ENCODE measurements at regions not wholly inside any gene's neighbourhood (a gene's known extent, or its start where the extent isn't known, plus 50 kb on each side); places are given as distances from the start of the nearest gene placed in this dataset.
A peak's percentile ranks its signal among the peaks of the same experiment; 100 is the strongest.

DNA sequence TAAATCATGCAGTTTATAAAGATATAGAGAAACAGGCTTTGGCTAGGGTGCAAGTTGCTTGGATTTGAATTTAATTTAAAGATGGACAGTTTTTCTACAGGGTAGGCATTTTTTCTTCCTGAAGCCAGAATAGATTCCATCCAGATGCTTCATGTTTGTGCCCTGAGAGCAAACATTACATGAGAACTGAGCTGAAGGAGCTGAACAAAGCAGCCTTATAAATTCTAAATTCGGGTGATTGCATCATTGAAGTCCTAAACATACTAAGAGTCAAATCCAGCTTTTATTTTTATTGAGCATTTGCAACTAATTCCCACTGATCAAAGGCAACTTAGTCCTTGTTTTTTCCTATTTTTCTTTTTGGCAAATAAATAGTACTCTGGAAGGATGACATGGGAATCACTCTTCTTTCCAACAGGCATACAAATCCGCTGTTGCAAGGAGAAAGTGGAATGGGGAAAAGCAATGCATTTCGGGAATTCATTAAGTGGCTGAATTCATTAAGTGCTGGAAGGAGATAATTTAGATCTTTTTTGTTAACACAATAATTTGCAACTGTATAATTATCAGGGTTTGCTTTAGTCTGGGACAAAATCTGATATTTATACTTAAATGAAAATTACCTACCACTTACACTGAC is 828.0 kb downstream of the SLC4A3 start:
- no peak for DNase-seq (ENCODE audit: low read depth)
- TF ChIP-seq, protein P1, sequence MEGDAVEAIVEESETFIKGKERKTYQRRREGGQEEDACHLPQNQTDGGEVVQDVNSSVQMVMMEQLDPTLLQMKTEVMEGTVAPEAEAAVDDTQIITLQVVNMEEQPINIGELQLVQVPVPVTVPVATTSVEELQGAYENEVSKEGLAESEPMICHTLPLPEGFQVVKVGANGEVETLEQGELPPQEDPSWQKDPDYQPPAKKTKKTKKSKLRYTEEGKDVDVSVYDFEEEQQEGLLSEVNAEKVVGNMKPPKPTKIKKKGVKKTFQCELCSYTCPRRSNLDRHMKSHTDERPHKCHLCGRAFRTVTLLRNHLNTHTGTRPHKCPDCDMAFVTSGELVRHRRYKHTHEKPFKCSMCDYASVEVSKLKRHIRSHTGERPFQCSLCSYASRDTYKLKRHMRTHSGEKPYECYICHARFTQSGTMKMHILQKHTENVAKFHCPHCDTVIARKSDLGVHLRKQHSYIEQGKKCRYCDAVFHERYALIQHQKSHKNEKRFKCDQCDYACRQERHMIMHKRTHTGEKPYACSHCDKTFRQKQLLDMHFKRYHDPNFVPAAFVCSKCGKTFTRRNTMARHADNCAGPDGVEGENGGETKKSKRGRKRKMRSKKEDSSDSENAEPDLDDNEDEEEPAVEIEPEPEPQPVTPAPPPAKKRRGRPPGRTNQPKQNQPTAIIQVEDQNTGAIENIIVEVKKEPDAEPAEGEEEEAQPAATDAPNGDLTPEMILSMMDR (IDR thresholded peaks at IDR 0.05; ENCODE audit: low read depth, low read length, missing control alignments): no peak
- H3K4me3 ChIP-seq (ENCODE audit: low read depth, low read length): no peak overlapping the region

DNA sequence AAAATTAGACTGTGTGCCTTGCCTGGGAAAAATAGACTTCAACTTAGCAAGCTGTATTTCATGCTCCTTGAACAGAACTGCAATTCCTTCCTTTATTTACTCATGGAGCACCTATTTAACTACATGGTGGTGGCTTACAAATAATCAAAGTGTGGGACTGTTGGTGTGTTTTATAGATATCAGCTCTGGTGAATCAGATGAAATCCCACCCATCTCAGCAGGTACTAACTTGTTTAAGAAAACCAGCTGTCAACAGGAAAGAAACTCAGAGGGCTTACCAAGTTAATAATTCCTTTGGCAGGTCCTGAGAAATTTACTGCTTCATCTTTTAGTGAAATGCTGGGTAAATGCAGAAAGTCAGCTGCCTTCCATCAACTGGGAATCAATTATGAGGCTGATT is 830.6 kb downstream of the SLC4A3 start:
- no peak for DNase-seq (ENCODE audit: low read depth)
- TF ChIP-seq, protein P1 (IDR thresholded peaks at IDR 0.05; ENCODE audit: low read depth, low read length, missing control alignments): no peak
- no peak overlapping the region for H3K4me3 ChIP-seq (ENCODE audit: low read depth, low read length)

DNA sequence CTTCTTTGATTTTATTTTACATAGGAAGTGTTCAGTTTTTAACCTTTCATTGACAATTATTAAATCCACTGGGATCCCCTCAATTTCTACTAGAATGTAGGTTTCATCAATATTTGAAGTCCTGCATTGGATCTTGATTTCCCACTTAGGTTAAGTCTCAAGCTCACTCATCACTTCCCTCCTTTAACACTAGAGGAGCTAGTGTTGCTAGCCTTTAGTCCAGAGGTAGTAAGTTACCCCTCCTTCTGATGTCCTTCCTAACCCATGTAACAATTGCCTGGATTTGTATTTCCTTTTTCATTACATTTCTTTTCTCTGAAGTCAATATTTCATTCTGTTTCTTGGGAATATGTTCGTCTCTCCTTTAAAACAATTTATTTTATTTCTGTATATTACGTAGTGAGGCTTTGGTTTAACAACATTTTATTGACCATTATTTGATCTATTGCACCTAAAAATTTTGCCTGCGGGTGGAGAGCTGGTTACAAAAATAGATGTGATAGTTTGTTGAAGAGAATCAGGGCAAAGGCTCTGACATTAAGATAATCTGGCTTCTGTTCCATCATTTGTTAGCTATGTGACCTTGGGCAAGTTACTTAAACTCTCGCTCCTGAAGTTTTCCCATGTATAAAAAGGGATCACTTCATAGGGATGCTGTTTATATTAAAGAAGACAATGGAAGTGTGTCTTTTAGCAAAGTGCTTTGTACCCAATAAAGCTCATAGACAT is 833.0 kb downstream of the SLC4A3 start:
- no peak overlapping the region for H3K4me3 ChIP-seq (ENCODE audit: low read depth, low read length)
- no peak for DNase-seq (ENCODE audit: low read depth)
- TF ChIP-seq, protein P1 (IDR thresholded peaks at IDR 0.05; ENCODE audit: low read depth, low read length, missing control alignments): peak; percentile 33

DNA sequence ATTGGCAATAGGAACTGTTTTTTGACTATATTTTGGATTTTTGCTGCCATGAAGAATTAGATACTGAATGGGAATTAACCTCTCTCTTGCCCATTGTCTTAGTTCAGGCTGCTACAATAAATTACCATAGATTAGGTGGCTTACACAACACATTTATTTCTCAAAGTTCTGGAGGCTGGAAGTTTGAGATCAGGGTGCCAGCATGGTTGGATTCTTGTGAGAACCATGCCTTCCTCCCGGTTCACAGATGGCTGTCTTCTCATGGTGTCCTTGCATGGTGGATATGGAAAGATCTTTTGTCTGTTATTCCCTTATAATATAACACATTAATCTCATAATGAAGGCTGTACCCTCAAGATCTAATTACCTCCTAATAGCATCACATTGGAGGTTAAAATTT is 836.4 kb downstream of the SLC4A3 start:
- DNase-seq (ENCODE audit: low read depth): no peak
- TF ChIP-seq, protein P1 (IDR thresholded peaks at IDR 0.05; ENCODE audit: low read depth, low read length, missing control alignments): no peak
- no peak overlapping the region for H3K4me3 ChIP-seq (ENCODE audit: low read depth, low read length)

DNA sequence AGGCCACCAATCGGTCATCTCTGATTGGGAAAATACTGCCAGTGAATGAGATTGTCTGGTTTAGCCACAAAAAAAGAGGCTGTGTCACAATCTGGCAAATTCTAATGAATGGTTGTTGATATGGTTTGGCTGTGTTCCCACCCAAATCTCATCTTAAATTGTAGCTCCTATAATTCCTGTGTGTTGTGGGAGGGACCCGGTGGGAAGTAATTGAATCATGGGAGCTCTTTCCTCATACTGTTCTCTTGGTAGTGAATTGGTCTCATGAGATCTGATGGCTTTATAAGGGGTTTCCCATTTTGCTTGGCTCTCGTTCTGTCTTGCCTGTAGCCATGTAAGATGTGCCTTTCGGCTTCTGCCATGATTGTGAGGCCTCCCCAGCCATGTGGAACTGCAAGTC is 838.3 kb downstream of the SLC4A3 start:
- no peak overlapping the region for H3K4me3 ChIP-seq (ENCODE audit: low read depth, low read length)
- TF ChIP-seq, protein P1 (IDR thresholded peaks at IDR 0.05; ENCODE audit: low read depth, low read length, missing control alignments): no peak
- no peak for DNase-seq (ENCODE audit: low read depth)

DNA sequence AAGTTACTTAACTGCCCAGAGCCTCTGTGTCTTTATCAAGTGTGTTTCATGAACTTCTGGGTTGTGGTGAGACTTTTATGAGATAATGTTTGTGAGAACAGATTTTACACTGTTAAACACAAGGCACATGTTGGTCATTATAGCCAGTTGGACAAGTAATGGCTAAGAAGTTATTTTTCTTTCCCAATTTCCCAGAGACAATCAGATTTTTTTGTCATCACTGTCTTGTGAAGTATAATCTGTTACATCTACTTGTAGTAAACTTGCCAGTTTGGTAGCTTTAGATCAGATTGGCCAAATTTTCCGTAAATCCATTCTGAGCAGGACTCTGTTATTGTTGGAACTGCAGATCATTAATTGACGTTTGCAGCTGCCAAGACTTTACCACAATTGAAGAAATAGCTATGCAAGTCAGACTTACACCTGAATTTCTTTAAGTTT is 838.8 kb downstream of the SLC4A3 start:
- TF ChIP-seq, protein P1 (IDR thresholded peaks at IDR 0.05; ENCODE audit: low read depth, low read length, missing control alignments): no peak
- no peak overlapping the region for H3K4me3 ChIP-seq (ENCODE audit: low read depth, low read length)
- no peak for DNase-seq (ENCODE audit: low read depth)
